Left lung (tissue), 4 donors: ENCODE measurements at regions not wholly inside any gene's neighbourhood (a gene's known extent, or its start where the extent isn't known, plus 50 kb on each side); places are given as distances from the start of the nearest gene placed in this dataset.

ENCODE experiments used
- ATAC-seq: fragments of 200-7000 bp; cut with Tn5 transposase; one replicate; pipeline ENCODE4 v1.9.1; 2020; ENCODE audit warnings: moderate library complexity
- DNase-seq, 4 donors: peaks; one replicate each; pipeline ENCODE4 v3.0.0-alpha.2; 2013 to 2020
- H3K27ac ChIP-seq, 2 donors: fragments of 200-600 bp; sonication (generic) in 1 of 2; one replicate each; pipeline versions ENCODE4 v1.5.0 to v1.8.0; 2020 to 2021
- H3K27me3 ChIP-seq, 2 donors: fragments of 200-600 bp; sonication (generic) in 1 of 2; one replicate each; pipeline versions ENCODE4 v1.5.0 to v1.8.0; 2020 to 2021
- H3K36me3 ChIP-seq, 2 donors: fragments of 200-600 bp; sonication (generic) in 1 of 2; one replicate each; pipeline versions ENCODE4 v1.5.0 to v1.8.0; 2020 to 2021
- H3K4me1 ChIP-seq, 2 donors: fragments of 200-600 bp; one replicate each; pipeline ENCODE4 v1.8.0; 2021
- H3K4me3 ChIP-seq, 2 donors: fragments of 200-600 bp; sonication (generic) in 1 of 2; one replicate each; pipeline versions ENCODE4 v1.5.0 to v1.8.0; 2020 to 2021; ENCODE audit warnings: mild to moderate bottlenecking in 1 of 2
- H3K9me3 ChIP-seq, 2 donors: fragments of 200-600 bp; sonication (generic) in 1 of 2; one replicate each; pipeline versions ENCODE4 v1.5.0 to v1.8.0; 2020 to 2021
- CTCF ChIP-seq, 2 donors: fragments of 200-600 bp; sonication (generic) in 1 of 2; IDR thresholded peaks; one replicate each; pipeline versions ENCODE4 v1.5.0 to v1.8.0; 2021; ENCODE audit warnings: antibody characterized with exemption in 2 of 2
- intact Hi-C, 2 donors: fragments of 100-400 bp; cut with DNase I; formaldehyde crosslinking; loops; one replicate each; pipeline versions ENCODE4 v1.11.2 to v1.14.2; 2022
- donor health status: DM: no; HTN: yes; CAD: no.
- donor health status: DM: no; HTN: no; CAD: no.

- Histone ChIP-seq H3K4me1 (no peaks in the 10 kb centered on the region), H3K4me3 (no peak overlapping the region), H3K36me3 (no peaks in the 10 kb centered on the region), H3K27me3 (no peaks in the 10 kb centered on the region), H3K9me3 (no peaks in the 10 kb centered on the region), H3K27ac (no peak overlapping the region)
- intact Hi-C loops: no loop called here
- no peak for TF ChIP-seq CTCF (IDR thresholded peaks at IDR 0.05)
- DNase-seq (no peak), ATAC-seq (no peak)
Measured at GRCh38 chr14:84988357-84988756, 541.6 kb upstream of the FLRT2 start.

- Histone ChIP-seq H3K36me3 (no peaks in the 10 kb centered on the region), H3K4me3 (no peak overlapping the region), H3K4me1 (no peaks in the 10 kb centered on the region), H3K27ac (no peak overlapping the region), H3K27me3 (no peaks in the 10 kb centered on the region), H3K9me3 (no peaks in the 10 kb centered on the region)
- TF ChIP-seq CTCF (IDR thresholded peaks at IDR 0.05): no peak
- DNase-seq: no peak
- intact Hi-C loops: no loop called here
- no peak for ATAC-seq
Measured at GRCh38 chr14:84991021-84991420, 538.9 kb upstream of the FLRT2 start.

- H3K4me3 ChIP-seq: no peak overlapping the region
- no peak overlapping the region for H3K27ac ChIP-seq
- TF ChIP-seq CTCF (IDR thresholded peaks at IDR 0.05): no peak
- ATAC-seq (no peak), DNase-seq (no peak)
- peaks cover 0 to 2% of the 10 kb centered on the region in 2 donors for H3K9me3 ChIP-seq
- intact Hi-C loops: no loop called here
- no peaks in the 10 kb centered on the region for H3K27me3 ChIP-seq
- H3K4me1 ChIP-seq: no peaks in the 10 kb centered on the region
- H3K36me3 ChIP-seq: no peaks in the 10 kb centered on the region
Measured at GRCh38 chr14:84998216-84998615, 531.7 kb upstream of the FLRT2 start.

GRCh38 chr14:85002846-85003245 lies 527.1 kb upstream of the FLRT2 start:
- intact Hi-C loops: no loop called here
- no peak for ATAC-seq
- no peak for DNase-seq

GRCh38 chr14:85003805-85004204 lies 526.1 kb upstream of the FLRT2 start:
- no peaks in the 10 kb centered on the region for H3K4me1 ChIP-seq
- TF ChIP-seq CTCF (IDR thresholded peaks at IDR 0.05): no peak
- DNase-seq: no peak
- ATAC-seq: no peak
- no peak overlapping the region for H3K27ac ChIP-seq
- H3K27me3 ChIP-seq: no peaks in the 10 kb centered on the region
- H3K4me3 ChIP-seq: no peak overlapping the region
- H3K9me3 ChIP-seq: peaks cover 0 to 5% of the 10 kb centered on the region in 2 donors
- intact Hi-C loops: no loop called here
- H3K36me3 ChIP-seq: no peaks in the 10 kb centered on the region

More at GRCh38 chr14:85002846-85003245, 527.1 kb upstream of the FLRT2 start:
- no peaks in the 10 kb centered on the region for H3K36me3 ChIP-seq
- H3K27ac ChIP-seq: no peak overlapping the region
- TF ChIP-seq CTCF (IDR thresholded peaks at IDR 0.05): no peak
- H3K4me1 ChIP-seq: no peaks in the 10 kb centered on the region
- H3K9me3 ChIP-seq: peaks cover 0 to 2% of the 10 kb centered on the region in 2 donors
- no peak overlapping the region for H3K4me3 ChIP-seq
- no peaks in the 10 kb centered on the region for H3K27me3 ChIP-seq
